ENCODE measurements at regions not wholly inside any gene's neighbourhood (a gene's known extent, or its start where the extent isn't known, plus 50 kb on each side); places are given as distances from the start of the nearest gene placed in this dataset.

DNA sequence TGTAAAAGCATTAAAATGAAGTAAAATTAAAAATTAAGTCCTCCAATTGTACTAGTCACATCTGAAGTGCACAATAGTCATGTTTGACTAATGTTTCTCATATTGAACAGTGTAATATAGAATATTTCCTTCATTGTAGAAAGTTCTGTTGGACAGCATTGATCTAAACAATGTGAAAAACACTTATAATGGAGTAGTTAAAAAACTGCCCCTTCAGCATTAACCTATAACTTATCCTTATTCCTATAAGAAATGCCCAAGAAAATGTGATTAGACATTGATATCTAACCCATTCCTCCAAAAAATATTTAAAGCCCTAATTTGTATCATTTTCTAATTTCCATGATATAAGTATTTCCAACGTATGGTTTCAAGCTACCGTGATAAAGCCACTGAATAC is 210.7 kb downstream of the RASSF9 start:
- TF ChIP-seq, protein P1, sequence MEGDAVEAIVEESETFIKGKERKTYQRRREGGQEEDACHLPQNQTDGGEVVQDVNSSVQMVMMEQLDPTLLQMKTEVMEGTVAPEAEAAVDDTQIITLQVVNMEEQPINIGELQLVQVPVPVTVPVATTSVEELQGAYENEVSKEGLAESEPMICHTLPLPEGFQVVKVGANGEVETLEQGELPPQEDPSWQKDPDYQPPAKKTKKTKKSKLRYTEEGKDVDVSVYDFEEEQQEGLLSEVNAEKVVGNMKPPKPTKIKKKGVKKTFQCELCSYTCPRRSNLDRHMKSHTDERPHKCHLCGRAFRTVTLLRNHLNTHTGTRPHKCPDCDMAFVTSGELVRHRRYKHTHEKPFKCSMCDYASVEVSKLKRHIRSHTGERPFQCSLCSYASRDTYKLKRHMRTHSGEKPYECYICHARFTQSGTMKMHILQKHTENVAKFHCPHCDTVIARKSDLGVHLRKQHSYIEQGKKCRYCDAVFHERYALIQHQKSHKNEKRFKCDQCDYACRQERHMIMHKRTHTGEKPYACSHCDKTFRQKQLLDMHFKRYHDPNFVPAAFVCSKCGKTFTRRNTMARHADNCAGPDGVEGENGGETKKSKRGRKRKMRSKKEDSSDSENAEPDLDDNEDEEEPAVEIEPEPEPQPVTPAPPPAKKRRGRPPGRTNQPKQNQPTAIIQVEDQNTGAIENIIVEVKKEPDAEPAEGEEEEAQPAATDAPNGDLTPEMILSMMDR (IDR thresholded peaks at IDR 0.05; ENCODE audit: insufficient read depth, low read depth, low read length), result no peak
- no peak for TF ChIP-seq EZH2 (IDR thresholded peaks at IDR 0.05; ENCODE audit: insufficient read depth, low read length)

Data from astrocyte (in vitro differentiated cells and primary cell).